SH-SY5Y (cell line): ENCODE measurements at regions not wholly inside any gene's neighbourhood (a gene's known extent, or its start where the extent isn't known, plus 50 kb on each side); places are given as distances from the start of the nearest gene placed in this dataset.

ENCODE experiments used
- GATA2 ChIP-seq: IDR thresholded peaks from 2 replicates; pipeline ENCODE4 v1.6.1; 2011; ENCODE audit warnings: mild to moderate bottlenecking, low read depth, low read length
- GATA3 ChIP-seq: IDR thresholded peaks from 2 replicates; pipeline ENCODE4 v1.6.1; 2011; ENCODE audit warnings: low read depth, mild to moderate bottlenecking, low read length, moderate library complexity

DNA sequence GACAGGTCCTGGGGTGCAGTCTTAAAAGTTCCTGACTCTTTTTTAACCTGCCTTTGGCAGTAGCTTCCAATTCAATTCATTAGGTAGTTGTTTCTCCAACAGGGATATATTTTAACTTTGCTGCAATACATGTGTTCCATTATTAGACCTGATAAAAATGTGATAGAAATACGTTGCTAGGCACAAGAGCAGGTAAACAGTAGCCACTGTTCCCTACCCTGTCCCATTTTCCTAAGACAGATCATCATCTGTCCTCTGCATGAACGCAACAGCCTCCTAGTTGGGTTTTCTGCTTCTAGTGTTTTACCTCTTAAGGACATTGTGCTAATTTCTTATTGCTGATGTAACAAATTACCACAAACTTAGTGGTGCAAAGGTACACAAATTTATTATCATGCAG is 156.8 kb downstream of the SNAPC1 start:
- TF ChIP-seq GATA2, result no peak
- TF ChIP-seq GATA3, result no peak
